HEK293T (cell line): ENCODE measurements at regions not wholly inside any gene's neighbourhood (a gene's known extent, or its start where the extent isn't known, plus 50 kb on each side); places are given as distances from the start of the nearest gene placed in this dataset.

ENCODE experiments used
- BHLHE40 ChIP-seq: fragments of 450-650 bp; IDR thresholded peaks from 2 replicates; pipeline ENCODE4 v1.6.1; 2016; ENCODE audit warnings: mild to moderate bottlenecking, moderate library complexity, borderline replicate concordance
- FOXK2 ChIP-seq: fragments of 450-650 bp; IDR thresholded peaks from 2 replicates; pipeline ENCODE4 v1.6.1; 2016; ENCODE audit warnings: mild to moderate bottlenecking
- HDGF ChIP-seq: fragments of 450-650 bp; IDR thresholded peaks from 2 replicates; pipeline ENCODE4 v1.6.1; 2017; ENCODE audit warnings: antibody characterized with exemption, borderline replicate concordance
- TARDBP ChIP-seq: fragments of 450-650 bp; IDR thresholded peaks from 2 replicates; pipeline ENCODE4 v1.6.1; 2016
- ZNF384 ChIP-seq: fragments of 450-650 bp; IDR thresholded peaks from 2 replicates; pipeline ENCODE4 v1.6.1; 2016

DNA sequence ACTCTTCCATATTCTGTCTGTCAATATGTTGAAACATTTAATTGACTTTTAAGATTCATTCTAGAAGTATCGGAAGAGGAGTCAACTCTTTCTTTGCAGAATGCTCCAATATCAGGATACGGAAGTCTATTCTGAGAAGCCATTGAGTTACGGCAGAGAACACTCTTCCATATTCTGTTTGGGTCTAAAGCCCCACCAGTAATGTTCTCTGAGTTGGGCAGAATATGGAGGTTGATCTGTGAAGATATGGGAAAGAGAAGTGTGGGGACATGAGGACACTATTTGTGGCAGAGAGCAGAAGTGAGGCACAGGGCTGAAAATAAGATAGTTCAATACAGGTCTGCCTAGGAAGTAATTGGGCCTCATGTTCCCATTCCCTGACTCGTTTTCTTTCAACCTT is 300.0 kb downstream of the DIRAS2 start:
- TF ChIP-seq HDGF = no peak
- no peak for TF ChIP-seq ZNF384
- no peak for TF ChIP-seq FOXK2
- TF ChIP-seq BHLHE40 = no peak
- no peak for TF ChIP-seq TARDBP
